ENCODE measurements at regions not wholly inside any gene's neighbourhood (a gene's known extent, or its start where the extent isn't known, plus 50 kb on each side); places are given as distances from the start of the nearest gene placed in this dataset.

GRCh38 chr5:17428176-17428800 is 69.7 kb upstream of the TAF11L2 start:
- no peak for DNase-seq (ENCODE audit: low read depth, low spot score)

GRCh38 chr5:17429353-17429752 is 68.7 kb upstream of the TAF11L2 start:
- no peak overlapping the region for H3K27ac ChIP-seq

More at GRCh38 chr5:17428176-17428800, 69.7 kb upstream of the TAF11L2 start:
- no peak overlapping the region for H3K27ac ChIP-seq

GRCh38 chr5:17430241-17430640 is 67.8 kb upstream of the TAF11L2 start:
- DNase-seq (ENCODE audit: low read depth, low spot score), result no peak

More at GRCh38 chr5:17429353-17429752, 68.7 kb upstream of the TAF11L2 start:
- DNase-seq (ENCODE audit: low read depth, low spot score), result peak; percentile 33

GRCh38 chr5:17431272-17432050 is 66.6 kb upstream of the TAF11L2 start:
- DNase-seq (ENCODE audit: low read depth, low spot score), result no peak
- H3K27ac ChIP-seq, result no peak overlapping the region

More at GRCh38 chr5:17430241-17430640, 67.8 kb upstream of the TAF11L2 start:
- no peak overlapping the region for H3K27ac ChIP-seq

GRCh38 chr5:17432569-17432968 is 65.5 kb upstream of the TAF11L2 start:
- no peak for DNase-seq (ENCODE audit: low read depth, low spot score)
- H3K27ac ChIP-seq, result no peak overlapping the region

GRCh38 chr5:17433406-17433805 is 64.6 kb upstream of the TAF11L2 start:
- no peak overlapping the region for H3K27ac ChIP-seq
- DNase-seq (ENCODE audit: low read depth, low spot score), result no peak

- no peak overlapping the region for H3K27ac ChIP-seq
- DNase-seq (ENCODE audit: low read depth, low spot score), result no peak
Measured at GRCh38 chr5:17434982-17435381, 63.0 kb upstream of the TAF11L2 start.

- no peak for DNase-seq (ENCODE audit: low read depth, low spot score)
- no peak overlapping the region for H3K27ac ChIP-seq
Measured at GRCh38 chr5:17436350-17436749, 61.7 kb upstream of the TAF11L2 start.

GRCh38 chr5:17436761-17437221 is 61.2 kb upstream of the TAF11L2 start:
- no peak overlapping the region for H3K27ac ChIP-seq
- no peak for DNase-seq (ENCODE audit: low read depth, low spot score)

- no peak for DNase-seq (ENCODE audit: low read depth, low spot score)
- no peak overlapping the region for H3K27ac ChIP-seq
Measured at GRCh38 chr5:17438027-17438426, 60.0 kb upstream of the TAF11L2 start.

GRCh38 chr5:17439956-17440355 is 58.1 kb upstream of the TAF11L2 start:
- no peak overlapping the region for H3K27ac ChIP-seq
- no peak for DNase-seq (ENCODE audit: low read depth, low spot score)

GRCh38 chr5:17440766-17441165 is 57.3 kb upstream of the TAF11L2 start:
- DNase-seq (ENCODE audit: low read depth, low spot score), result no peak
- no peak overlapping the region for H3K27ac ChIP-seq

- H3K27ac ChIP-seq, result no peak overlapping the region
- no peak for DNase-seq (ENCODE audit: low read depth, low spot score)
Measured at GRCh38 chr5:17441351-17441750, 56.7 kb upstream of the TAF11L2 start.

- no peak overlapping the region for H3K27ac ChIP-seq
- no peak for DNase-seq (ENCODE audit: low read depth, low spot score)
Measured at GRCh38 chr5:17443333-17444130, 54.5 kb upstream of the TAF11L2 start.

- no peak overlapping the region for H3K27ac ChIP-seq
- DNase-seq (ENCODE audit: low read depth, low spot score), result no peak
Measured at GRCh38 chr5:17444496-17444895, 53.5 kb upstream of the TAF11L2 start.

- no peak for DNase-seq (ENCODE audit: low read depth, low spot score)
- H3K27ac ChIP-seq, result no peak overlapping the region
Measured at GRCh38 chr5:17445185-17445584, 52.8 kb upstream of the TAF11L2 start.
